ENCODE measurements at regions not wholly inside any gene's neighbourhood (a gene's known extent, or its start where the extent isn't known, plus 50 kb on each side); places are given as distances from the start of the nearest gene placed in this dataset.

DNA sequence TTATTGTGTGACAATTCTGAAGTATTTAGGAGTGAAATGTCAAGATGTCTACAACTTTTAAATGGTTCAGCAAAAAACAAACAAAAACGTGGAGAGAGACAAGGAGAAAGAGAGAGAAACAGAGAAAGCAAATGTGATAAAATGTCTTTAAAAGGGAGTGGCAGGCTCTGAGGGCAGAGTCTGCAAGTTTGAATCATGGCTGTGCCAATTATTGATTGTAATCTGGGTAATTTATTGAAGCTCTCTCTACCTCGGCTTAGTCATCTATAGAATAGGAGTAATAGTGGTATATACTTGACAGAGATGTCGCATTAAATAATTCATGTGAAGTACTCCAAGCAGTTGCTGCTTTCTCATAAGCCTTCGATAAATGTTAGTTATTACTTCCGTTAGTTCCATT lies 61.3 kb upstream of the ARID1B start:
- DNase-seq (no peak), ATAC-seq (ENCODE audit: low read depth) (no peak)
- WGBS, 2 experiments (ENCODE audit: extremely low coverage in 2 of 2, insufficient read length in 1 of 2) = no CpG with 5 or more reads among the region's 5 CpGs
- Histone ChIP-seq H3K79me1 (ENCODE audit: low read depth in 1 of 2, low read length in 2 of 2) (no peaks in the 10 kb centered on the region), H3K36me3 (ENCODE audit: control insufficient read depth, insufficient read depth, low read length) (no peaks in the 10 kb centered on the region), H2BK15ac (ENCODE audit: low read depth, low read length) (no peak overlapping the region), H3K4ac (ENCODE audit: low read depth, low read length) (no peak overlapping the region), H2BK5ac (ENCODE audit: low read depth, low read length, poor library complexity, severe bottlenecking) (no peak overlapping the region), H3K9me1 (ENCODE audit: insufficient read depth, low read length) (no peaks in the 10 kb centered on the region), H3K9ac (ENCODE audit: low read depth, low read length) (no peak overlapping the region), H2AK9ac (replicated peaks; ENCODE audit: low read depth, low read length, poor library complexity) (no peak overlapping the region), H3K23ac (ENCODE audit: low read depth, low read length) (no peak overlapping the region), H3K4me1 (ENCODE audit: control insufficient read depth, insufficient read depth, low read length) (peaks cover 6% of the 10 kb centered on the region), H3K18ac (ENCODE audit: low read depth, low read length) (no peak overlapping the region), H3K27ac (ENCODE audit: insufficient read depth, low read length) (no peak overlapping the region), H2AK5ac (ENCODE audit: low read depth, low read length) (no peak overlapping the region), H3K4me2 (ENCODE audit: low read depth, low read length) (no peak overlapping the region), H3K27me3 (ENCODE audit: control insufficient read depth, insufficient read depth, low read length) (peaks cover 5% of the 10 kb centered on the region), H3K14ac (replicated peaks; ENCODE audit: low read depth, low read length) (no peak overlapping the region), H2BK20ac (ENCODE audit: low read depth, low read length) (no peak overlapping the region), H4K91ac (ENCODE audit: insufficient read depth, low read depth, low read length) (no peak overlapping the region), H2BK120ac (ENCODE audit: low read depth, low read length) (no peak overlapping the region), H3K56ac (ENCODE audit: extremely low read depth, insufficient read depth, low read length) (no peak overlapping the region), H3K4me3 (ENCODE audit: insufficient read depth, low read depth, low read length) (no peak overlapping the region), H3K9me3 (ENCODE audit: control insufficient read depth, insufficient read depth, low read length) (no peaks in the 10 kb centered on the region), H2AFZ (replicated peaks; ENCODE audit: low read length, poor library complexity) (no peak overlapping the region), H4K20me1 (ENCODE audit: insufficient read depth, low read length) (no peaks in the 10 kb centered on the region), H4K8ac (ENCODE audit: low read depth in 2 of 2, low read length in 2 of 2) (no peak overlapping the region), H4K5ac (ENCODE audit: low read depth, low read length) (no peak overlapping the region)
- dilution Hi-C loops (cut with HindIII; ENCODE audit: low sequenced_read_pairs, unreplicated experiment) (no loop called here), in situ Hi-C loops (cut with MboI; ENCODE audit: low sequenced_read_pairs) (no loop called here), intact Hi-C loops (cut with micrococcal nuclease) (no loop called here)
- CTCF ChIA-PET = interaction anchor here (0.5 kb wide), 1 partner anchor 11 kb away, joined by 3 read pairs; no protein-coding TSS in a partner anchor
- BruUV-seq (replicated peaks) = no TSS peak
- TF ChIP-seq, protein P1, sequence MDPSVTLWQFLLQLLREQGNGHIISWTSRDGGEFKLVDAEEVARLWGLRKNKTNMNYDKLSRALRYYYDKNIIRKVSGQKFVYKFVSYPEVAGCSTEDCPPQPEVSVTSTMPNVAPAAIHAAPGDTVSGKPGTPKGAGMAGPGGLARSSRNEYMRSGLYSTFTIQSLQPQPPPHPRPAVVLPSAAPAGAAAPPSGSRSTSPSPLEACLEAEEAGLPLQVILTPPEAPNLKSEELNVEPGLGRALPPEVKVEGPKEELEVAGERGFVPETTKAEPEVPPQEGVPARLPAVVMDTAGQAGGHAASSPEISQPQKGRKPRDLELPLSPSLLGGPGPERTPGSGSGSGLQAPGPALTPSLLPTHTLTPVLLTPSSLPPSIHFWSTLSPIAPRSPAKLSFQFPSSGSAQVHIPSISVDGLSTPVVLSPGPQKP (IDR thresholded peaks at IDR 0.05; ENCODE audit: borderline replicate concordance, low read depth, low read length) = no peak
- TF ChIP-seq, protein P2, sequence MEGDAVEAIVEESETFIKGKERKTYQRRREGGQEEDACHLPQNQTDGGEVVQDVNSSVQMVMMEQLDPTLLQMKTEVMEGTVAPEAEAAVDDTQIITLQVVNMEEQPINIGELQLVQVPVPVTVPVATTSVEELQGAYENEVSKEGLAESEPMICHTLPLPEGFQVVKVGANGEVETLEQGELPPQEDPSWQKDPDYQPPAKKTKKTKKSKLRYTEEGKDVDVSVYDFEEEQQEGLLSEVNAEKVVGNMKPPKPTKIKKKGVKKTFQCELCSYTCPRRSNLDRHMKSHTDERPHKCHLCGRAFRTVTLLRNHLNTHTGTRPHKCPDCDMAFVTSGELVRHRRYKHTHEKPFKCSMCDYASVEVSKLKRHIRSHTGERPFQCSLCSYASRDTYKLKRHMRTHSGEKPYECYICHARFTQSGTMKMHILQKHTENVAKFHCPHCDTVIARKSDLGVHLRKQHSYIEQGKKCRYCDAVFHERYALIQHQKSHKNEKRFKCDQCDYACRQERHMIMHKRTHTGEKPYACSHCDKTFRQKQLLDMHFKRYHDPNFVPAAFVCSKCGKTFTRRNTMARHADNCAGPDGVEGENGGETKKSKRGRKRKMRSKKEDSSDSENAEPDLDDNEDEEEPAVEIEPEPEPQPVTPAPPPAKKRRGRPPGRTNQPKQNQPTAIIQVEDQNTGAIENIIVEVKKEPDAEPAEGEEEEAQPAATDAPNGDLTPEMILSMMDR (conservative IDR thresholded peaks at IDR 0.05; ENCODE audit: low read depth, low read length) = no peak
- no peak for TF ChIP-seq NFE2L2 (IDR thresholded peaks at IDR 0.05; ENCODE audit: low read depth, low read length)
- no peak for TF ChIP-seq FOS (IDR thresholded peaks at IDR 0.05; ENCODE audit: low read depth, low read length)
- no peak for TF ChIP-seq MAZ (IDR thresholded peaks at IDR 0.05; ENCODE audit: borderline replicate concordance, low read depth, low read length)
- TF ChIP-seq POLR2A (IDR thresholded peaks at IDR 0.05; ENCODE audit: low read depth, low read length) = no peak
- TF ChIP-seq RAD21 (IDR thresholded peaks at IDR 0.05; ENCODE audit: low read length) = no peak
- no peak for TF ChIP-seq RCOR1 (IDR thresholded peaks at IDR 0.05; ENCODE audit: insufficient replicate concordance, low read length)
- TF ChIP-seq MXI1 (IDR thresholded peaks at IDR 0.05; ENCODE audit: borderline replicate concordance, low read depth, low read length) = no peak
- no peak for TF ChIP-seq MAFK (IDR thresholded peaks at IDR 0.05; ENCODE audit: low read depth, low read length)
- TF ChIP-seq RFX5 (IDR thresholded peaks at IDR 0.05; ENCODE audit: low read depth, low read length) = no peak
- no peak for TF ChIP-seq CEBPB (IDR thresholded peaks at IDR 0.05; ENCODE audit: low read depth, low read length)
- POLR2A ChIA-PET (ENCODE audit: unreplicated experiment) = no interaction called here
